Skin epidermis (tissue), 12 donors: ENCODE measurements at regions not wholly inside any gene's neighbourhood (a gene's known extent, or its start where the extent isn't known, plus 50 kb on each side); places are given as distances from the start of the nearest gene placed in this dataset.
"Not testable (repeated sequence)": the region's sequence is repeated elsewhere in the genome, so short reads cannot be mapped to it uniquely, and the experiment has no call there.

ENCODE experiments used
- H3K27ac ChIP-seq, 21 experiments: fragments of 200-600 bp; sonication (generic) in 11 of 21; one replicate each; pipeline ENCODE4 v1.5.0; 2020; ENCODE audit warnings: mild to moderate bottlenecking in 3 of 21, inconsistent platforms in 2 of 21, moderate library complexity in 2 of 21
- H3K4me3 ChIP-seq, 7 experiments: fragments of 200-600 bp; sonication (generic) in 2 of 7; one replicate each; pipeline ENCODE4 v1.5.0; 2020; ENCODE audit warnings: inconsistent platforms in 2 of 7, mild to moderate bottlenecking in 2 of 7, moderate library complexity in 1 of 7

GRCh38 chr3:139194421-139194820 is 149.4 kb upstream of the MRPS22 start:
- not testable (repeated sequence) for H3K4me3 ChIP-seq, H3K27ac ChIP-seq

DNA sequence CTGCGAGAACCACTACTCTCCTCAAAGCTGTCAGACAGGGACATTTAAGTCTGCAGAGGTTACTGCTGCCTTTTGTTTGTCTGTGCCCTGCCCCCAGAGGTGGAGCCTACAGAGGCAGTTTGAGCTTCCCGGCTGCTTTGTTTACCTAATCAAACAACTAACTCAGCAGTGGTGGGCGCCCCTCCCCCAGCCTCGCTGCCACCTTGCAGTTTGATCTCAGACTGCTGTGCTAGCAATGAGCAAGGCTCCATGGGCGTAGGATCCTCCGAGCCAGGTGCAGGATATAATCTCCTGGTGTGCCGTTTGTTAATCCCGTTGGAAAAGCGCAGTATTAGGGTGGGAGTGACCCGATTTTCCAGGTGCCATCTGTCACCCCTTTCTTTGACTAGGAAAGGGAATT is 147.7 kb upstream of the MRPS22 start:
- H3K27ac ChIP-seq, H3K4me3 ChIP-seq: not testable (repeated sequence)

DNA sequence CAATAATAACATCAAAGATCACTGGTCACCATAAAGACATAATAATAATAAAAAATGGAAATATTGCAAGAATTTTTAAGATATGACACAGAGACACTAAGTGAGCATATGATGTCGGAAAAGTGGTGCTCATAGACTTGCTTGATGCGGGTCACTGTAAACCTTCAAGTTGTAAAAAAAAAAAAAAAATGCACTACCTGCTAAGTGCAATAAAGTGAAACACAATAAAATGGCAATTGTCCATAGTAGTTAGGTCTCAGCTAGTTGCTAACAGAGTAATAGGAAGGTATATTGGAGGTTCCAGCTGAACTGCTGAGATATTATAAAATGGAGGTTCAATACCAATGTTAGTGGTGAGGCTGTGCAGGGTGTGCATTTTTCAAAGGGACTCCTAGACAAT is 146.6 kb upstream of the MRPS22 start:
- H3K27ac ChIP-seq: no peak overlapping the region
- H3K4me3 ChIP-seq: no peak overlapping the region

- Histone ChIP-seq H3K27ac (no peak overlapping the region), H3K4me3 (no peak overlapping the region)
Observed at GRCh38 chr3:139198186-139198585, 145.6 kb upstream of the MRPS22 start.

DNA sequence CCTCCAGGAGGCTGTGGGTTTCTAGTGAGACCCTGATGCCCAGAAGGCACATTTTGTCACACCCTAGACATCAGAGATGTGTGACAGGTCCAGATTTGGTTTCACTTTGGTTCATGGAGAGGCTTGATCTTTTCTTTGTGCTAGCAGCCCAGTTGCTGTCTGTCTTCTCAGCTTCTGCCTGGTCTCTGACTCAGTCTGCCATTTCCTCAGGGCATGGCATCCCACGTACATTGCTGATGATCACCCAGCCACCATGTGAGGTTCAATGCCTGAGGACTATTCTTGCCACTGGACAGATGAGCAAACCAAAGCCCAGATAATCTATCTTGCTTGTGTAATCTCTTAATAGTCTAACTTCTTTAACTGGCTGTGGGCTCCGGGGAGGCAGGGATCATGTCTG is 144.9 kb upstream of the MRPS22 start:
- Histone ChIP-seq H3K27ac (peak overlapping the region in 1 of 21 experiments; percentile 38), H3K4me3 (no peak overlapping the region)

GRCh38 chr3:139199421-139200010 is 144.3 kb upstream of the MRPS22 start:
- H3K27ac ChIP-seq: peak overlapping the region in 1 of 21 experiments; percentile 38
- no peak overlapping the region for H3K4me3 ChIP-seq

GRCh38 chr3:139201446-139202225 is 142.2 kb upstream of the MRPS22 start:
- no peak overlapping the region for H3K4me3 ChIP-seq
- H3K27ac ChIP-seq: no peak overlapping the region

- Histone ChIP-seq H3K4me3 (no peak overlapping the region), H3K27ac (no peak overlapping the region)
Observed at GRCh38 chr3:139202226-139202958, 141.4 kb upstream of the MRPS22 start.

- no peak overlapping the region for H3K4me3 ChIP-seq
- H3K27ac ChIP-seq: no peak overlapping the region
Observed at GRCh38 chr3:139202959-139203349, 140.9 kb upstream of the MRPS22 start.

- H3K27ac ChIP-seq: no peak overlapping the region
- no peak overlapping the region for H3K4me3 ChIP-seq
Observed at GRCh38 chr3:139203752-139204151, 140.1 kb upstream of the MRPS22 start.

DNA sequence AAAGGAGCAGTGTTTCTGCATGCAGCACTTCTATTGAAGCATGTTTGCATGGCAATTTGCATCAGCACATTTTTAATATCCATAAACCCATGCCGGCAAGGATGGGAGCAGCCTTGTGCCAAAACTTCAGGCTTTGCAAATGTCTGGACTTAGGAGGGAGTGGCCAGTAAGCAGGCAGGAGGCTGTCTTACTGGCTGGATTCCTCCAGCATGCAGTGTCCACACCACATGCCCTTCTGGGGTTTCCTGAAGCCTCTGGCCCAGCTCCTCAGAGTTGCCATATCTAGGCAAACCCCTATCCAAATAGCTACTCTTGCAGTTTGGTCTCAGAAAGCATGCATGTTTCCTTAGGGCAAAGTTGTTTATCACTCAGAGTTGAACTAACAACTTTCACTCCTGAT is 139.1 kb upstream of the MRPS22 start:
- Histone ChIP-seq H3K27ac (no peak overlapping the region), H3K4me3 (no peak overlapping the region)

DNA sequence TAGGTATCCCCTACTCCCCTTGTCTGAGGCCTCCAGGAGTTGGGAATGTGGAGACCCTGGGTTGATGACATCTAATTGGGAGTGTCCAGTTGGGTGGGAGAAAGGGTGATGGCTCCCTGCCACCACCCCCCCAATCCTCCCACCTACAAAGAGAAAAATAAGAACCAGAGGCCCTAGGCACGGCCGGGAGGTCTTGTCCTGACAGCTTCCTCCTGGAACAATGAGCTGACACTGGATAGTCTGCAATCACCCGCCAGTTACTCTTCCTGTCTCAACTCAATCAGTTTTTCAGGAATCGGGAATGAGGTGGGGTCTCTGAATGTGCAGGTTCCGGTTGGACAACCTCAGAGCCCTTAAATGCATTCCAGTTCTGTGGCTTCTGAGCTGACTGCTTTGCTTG is 129.9 kb upstream of the MRPS22 start:
- no peak overlapping the region for H3K4me3 ChIP-seq
- no peak overlapping the region for H3K27ac ChIP-seq

- Histone ChIP-seq H3K4me3 (no peak overlapping the region), H3K27ac (no peak overlapping the region)
Observed at GRCh38 chr3:139216958-139217357, 126.9 kb upstream of the MRPS22 start.

DNA sequence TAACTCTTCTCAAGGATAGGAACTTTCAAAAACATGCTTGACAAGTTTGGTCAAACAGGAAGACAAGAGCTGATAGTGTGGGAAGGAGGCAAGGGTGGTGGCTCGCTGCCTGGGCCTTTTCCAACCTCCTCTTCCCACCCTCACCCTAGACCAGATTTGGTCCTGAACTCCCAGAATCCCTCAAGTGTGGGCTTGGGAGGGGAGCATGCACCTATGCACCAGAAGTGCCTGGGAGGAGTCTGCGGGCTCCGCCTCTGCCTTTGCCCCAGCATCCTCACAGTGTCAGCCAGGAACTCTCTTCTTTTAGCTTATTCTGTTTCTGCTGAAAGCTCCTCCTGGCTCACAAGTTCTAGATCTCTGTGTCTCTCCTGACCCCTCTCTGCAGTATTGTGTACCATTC is 126.2 kb upstream of the MRPS22 start:
- Histone ChIP-seq H3K27ac (no peak overlapping the region), H3K4me3 (no peak overlapping the region)

- H3K27ac ChIP-seq: no peak overlapping the region
- H3K4me3 ChIP-seq: no peak overlapping the region
Observed at GRCh38 chr3:139218046-139218445, 125.8 kb upstream of the MRPS22 start.

- H3K4me3 ChIP-seq: no peak overlapping the region
Observed at GRCh38 chr3:139219463-139219862, 124.4 kb upstream of the MRPS22 start.

GRCh38 chr3:139222100-139222657 is 121.6 kb upstream of the MRPS22 start:
- no peak overlapping the region for H3K4me3 ChIP-seq
- H3K27ac ChIP-seq: no peak overlapping the region

More at GRCh38 chr3:139219463-139219862, 124.4 kb upstream of the MRPS22 start:
- no peak overlapping the region for H3K27ac ChIP-seq

DNA sequence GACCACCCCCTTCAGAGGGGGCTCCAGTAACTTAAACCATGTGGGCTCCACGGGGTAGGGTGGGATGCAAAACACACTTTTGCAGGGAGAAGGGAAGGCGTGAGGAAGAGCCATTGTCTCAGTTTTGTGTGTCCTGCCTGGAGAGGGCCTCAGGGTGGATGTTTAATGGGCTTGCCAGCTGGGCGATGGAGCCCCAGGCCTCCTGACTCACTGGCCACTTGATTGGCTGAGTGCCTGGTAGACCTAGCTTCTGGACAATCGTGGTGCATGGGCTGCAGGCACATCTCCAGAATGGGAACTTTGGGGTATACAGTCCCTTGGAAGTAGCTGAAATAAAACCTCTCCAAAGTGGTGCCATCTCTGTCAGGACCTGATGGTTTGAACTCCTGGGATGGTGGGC is 118.3 kb upstream of the MRPS22 start:
- Histone ChIP-seq H3K27ac (no peak overlapping the region), H3K4me3 (no peak overlapping the region)

DNA sequence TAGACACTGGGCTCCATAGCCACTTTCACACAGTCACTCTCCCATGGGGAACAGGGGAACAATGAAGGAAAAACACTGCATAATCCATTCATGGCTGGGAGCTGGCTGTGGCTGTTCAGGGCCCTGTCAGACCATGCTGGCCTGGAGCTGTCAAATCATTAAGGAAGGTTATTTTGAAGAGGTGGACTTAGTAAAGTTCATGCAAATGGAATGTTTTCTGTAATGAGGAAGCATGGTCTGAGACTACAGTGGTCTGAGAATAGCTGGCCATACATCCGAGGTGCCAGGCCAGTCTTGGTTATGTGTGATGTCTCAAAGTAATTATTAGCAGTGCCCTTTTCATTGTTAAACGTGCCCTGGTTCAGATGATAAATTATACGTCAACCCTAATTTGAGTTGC is 117.1 kb upstream of the MRPS22 start:
- H3K4me3 ChIP-seq: no peak overlapping the region
- no peak overlapping the region for H3K27ac ChIP-seq

DNA sequence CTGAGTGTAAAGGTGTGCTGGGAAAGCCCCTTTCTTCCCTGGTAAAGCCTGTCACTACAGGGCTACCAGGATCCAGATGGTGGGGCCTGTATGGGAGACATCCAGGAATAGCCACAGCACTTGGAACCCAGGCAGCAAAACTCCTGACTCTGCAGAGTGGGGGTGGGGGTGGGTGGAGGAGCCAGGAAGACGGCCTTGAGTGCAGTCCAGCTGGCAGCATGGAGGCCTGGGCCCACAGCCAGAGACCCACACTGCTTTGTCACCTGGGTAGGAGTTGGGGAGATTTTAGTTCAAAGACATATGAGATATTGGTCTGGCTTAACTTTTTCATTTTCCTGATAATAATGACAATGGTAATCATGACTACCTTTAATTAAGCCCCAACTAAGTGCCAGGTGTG is 116.7 kb upstream of the MRPS22 start:
- H3K27ac ChIP-seq: no peak overlapping the region
- no peak overlapping the region for H3K4me3 ChIP-seq

DNA sequence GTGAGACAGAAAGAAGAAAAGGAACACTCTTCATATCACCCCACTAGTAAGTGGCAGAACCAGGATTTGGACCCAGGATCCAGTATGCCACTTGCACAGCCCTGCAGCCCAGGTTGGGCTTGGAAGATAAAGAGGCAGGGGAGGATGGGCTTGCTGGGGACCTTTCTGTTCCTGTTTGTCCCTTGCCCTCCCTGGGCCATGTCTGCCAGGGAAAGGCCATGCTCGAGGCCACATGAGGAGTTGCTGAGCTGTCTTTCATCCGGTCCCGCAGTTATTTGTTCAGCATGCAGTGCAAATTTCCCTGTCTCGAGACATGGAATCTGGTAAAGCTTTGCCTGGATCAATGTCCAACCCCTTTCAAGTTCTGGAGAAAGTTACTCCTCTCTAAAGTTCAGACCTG is 116.0 kb upstream of the MRPS22 start:
- Histone ChIP-seq H3K27ac (no peak overlapping the region), H3K4me3 (no peak overlapping the region)
